Left lung (tissue), 4 donors: ENCODE measurements at regions not wholly inside any gene's neighbourhood (a gene's known extent, or its start where the extent isn't known, plus 50 kb on each side); places are given as distances from the start of the nearest gene placed in this dataset.
"Not testable (repeated sequence)": the region's sequence is repeated elsewhere in the genome, so short reads cannot be mapped to it uniquely, and the experiment has no call there.

Experiments used
- ATAC-seq: fragments of 200-7000 bp; cut with Tn5 transposase; one replicate; pipeline ENCODE4 v1.9.1; 2020; ENCODE audit warnings: moderate library complexity
- DNase-seq, 4 donors: peaks; one replicate each; pipeline ENCODE4 v3.0.0-alpha.2; 2013 to 2020
- H3K27ac ChIP-seq, 2 donors: fragments of 200-600 bp; sonication (generic) in 1 of 2; one replicate each; pipeline versions ENCODE4 v1.5.0 to v1.8.0; 2020 to 2021
- H3K27me3 ChIP-seq, 2 donors: fragments of 200-600 bp; sonication (generic) in 1 of 2; one replicate each; pipeline versions ENCODE4 v1.5.0 to v1.8.0; 2020 to 2021
- H3K36me3 ChIP-seq, 2 donors: fragments of 200-600 bp; sonication (generic) in 1 of 2; one replicate each; pipeline versions ENCODE4 v1.5.0 to v1.8.0; 2020 to 2021
- H3K4me1 ChIP-seq, 2 donors: fragments of 200-600 bp; one replicate each; pipeline ENCODE4 v1.8.0; 2021
- H3K4me3 ChIP-seq, 2 donors: fragments of 200-600 bp; sonication (generic) in 1 of 2; one replicate each; pipeline versions ENCODE4 v1.5.0 to v1.8.0; 2020 to 2021; ENCODE audit warnings: mild to moderate bottlenecking in 1 of 2
- H3K9me3 ChIP-seq, 2 donors: fragments of 200-600 bp; sonication (generic) in 1 of 2; one replicate each; pipeline versions ENCODE4 v1.5.0 to v1.8.0; 2020 to 2021
- CTCF ChIP-seq, 2 donors: fragments of 200-600 bp; sonication (generic) in 1 of 2; IDR thresholded peaks; one replicate each; pipeline versions ENCODE4 v1.5.0 to v1.8.0; 2021; ENCODE audit warnings: antibody characterized with exemption in 2 of 2
- intact Hi-C, 2 donors: fragments of 100-400 bp; cut with DNase I; formaldehyde crosslinking; loops; one replicate each; pipeline versions ENCODE4 v1.11.2 to v1.14.2; 2022
- donor health status: DM: no; HTN: yes; CAD: no.
- donor health status: DM: no; HTN: no; CAD: no.

- TF ChIP-seq CTCF (IDR thresholded peaks at IDR 0.05): no peak
- Histone ChIP-seq H3K9me3 (peaks cover 0 to 6% of the 10 kb centered on the region in 2 donors), H3K4me1 (no peaks in the 10 kb centered on the region), H3K36me3 (no peaks in the 10 kb centered on the region), H3K4me3 (no peak overlapping the region), H3K27ac (no peak overlapping the region), H3K27me3 (no peaks in the 10 kb centered on the region)
- ATAC-seq: no peak
- peak in 1 of 4 donors; percentile 3 for DNase-seq
- intact Hi-C loops: no loop called here
Measured at GRCh38 chr3:88882121-88882520, 225.3 kb upstream of the EPHA3 start.

DNA sequence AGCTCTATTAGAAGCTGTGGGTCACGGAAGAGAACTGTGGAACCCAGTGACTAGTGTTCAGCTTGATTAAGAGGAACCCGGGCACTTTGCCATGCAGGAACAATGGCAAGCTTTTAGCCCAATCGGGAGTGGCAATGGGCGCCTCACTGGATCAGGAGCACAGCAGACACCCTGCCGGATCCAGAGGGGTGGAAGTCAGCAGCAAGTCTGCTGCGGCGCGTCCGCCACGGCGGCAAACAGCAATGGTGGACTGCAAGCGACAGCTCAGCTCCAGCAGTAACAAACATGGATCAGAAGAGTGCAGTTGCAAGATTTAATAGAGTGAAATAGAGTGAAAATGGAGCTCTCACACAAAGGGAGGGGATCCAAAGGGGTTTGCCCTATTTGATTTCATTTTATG, 220.8 kb upstream of the EPHA3 start:
- intact Hi-C loops, H3K4me1 ChIP-seq, H3K4me3 ChIP-seq, ATAC-seq, H3K36me3 ChIP-seq, H3K27ac ChIP-seq, H3K27me3 ChIP-seq: not testable (repeated sequence)
- DNase-seq: peak in 1 of 4 donors; percentile 43
- peaks cover 0 to 28% of the 10 kb centered on the region in 2 donors for H3K9me3 ChIP-seq

DNA sequence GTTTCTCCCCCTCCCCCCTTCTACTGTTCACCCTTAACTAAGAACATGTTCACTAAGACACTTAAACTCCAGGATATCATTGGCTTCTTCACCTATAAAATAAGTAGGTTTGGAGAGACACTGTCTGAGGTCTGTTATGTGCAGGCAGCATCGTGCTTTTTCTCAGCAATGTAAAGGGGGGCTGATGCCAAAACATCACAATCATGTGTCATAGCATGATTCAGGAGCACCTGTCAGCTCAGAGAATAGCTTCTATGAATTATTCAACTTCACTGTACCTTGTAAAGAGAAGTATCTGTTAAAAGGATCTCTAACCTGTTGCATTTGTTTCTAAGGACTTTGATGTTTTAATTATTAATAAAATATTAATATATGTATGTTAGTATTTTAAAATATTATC, 211.4 kb upstream of the EPHA3 start:
- intact Hi-C loops: no loop called here
- DNase-seq (no peak), ATAC-seq (no peak)
- H3K9me3 ChIP-seq: no peaks in the 10 kb centered on the region
- H3K4me1 ChIP-seq: no peaks in the 10 kb centered on the region
- H3K36me3 ChIP-seq: no peaks in the 10 kb centered on the region
- no peak overlapping the region for H3K4me3 ChIP-seq
- H3K27ac ChIP-seq: no peak overlapping the region
- H3K27me3 ChIP-seq: no peaks in the 10 kb centered on the region
- no peak for TF ChIP-seq CTCF (IDR thresholded peaks at IDR 0.05)

- H3K9me3 ChIP-seq: no peaks in the 10 kb centered on the region
- H3K36me3 ChIP-seq: no peaks in the 10 kb centered on the region
- no peak overlapping the region for H3K4me3 ChIP-seq
- DNase-seq: no peak
- no peak overlapping the region for H3K27ac ChIP-seq
- no peak for ATAC-seq
- no peaks in the 10 kb centered on the region for H3K4me1 ChIP-seq
- TF ChIP-seq CTCF (IDR thresholded peaks at IDR 0.05): no peak
- intact Hi-C loops: no loop called here
- no peaks in the 10 kb centered on the region for H3K27me3 ChIP-seq
Measured at GRCh38 chr3:88912294-88912877, 195.0 kb upstream of the EPHA3 start.

DNA sequence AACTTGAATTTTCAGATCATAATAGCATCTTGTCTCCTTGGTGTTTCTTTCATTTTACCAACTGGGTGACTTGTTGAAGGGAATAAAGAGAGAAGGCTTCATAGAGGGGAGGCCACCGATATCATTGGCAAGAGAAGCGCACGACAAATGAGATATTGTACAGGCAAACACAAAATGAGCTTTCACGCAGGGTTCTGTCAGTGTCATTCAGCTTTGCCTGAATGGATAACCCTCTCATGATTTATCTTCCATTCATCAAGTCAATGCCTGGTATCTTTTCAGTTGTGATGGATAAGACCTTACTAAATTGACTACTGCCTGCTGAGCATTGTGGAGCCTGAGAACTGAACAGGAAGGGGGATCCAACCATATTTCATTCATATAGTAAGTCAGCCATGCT, 188.6 kb upstream of the EPHA3 start:
- Histone ChIP-seq H3K36me3 (no peaks in the 10 kb centered on the region), H3K9me3 (no peaks in the 10 kb centered on the region), H3K27ac (no peak overlapping the region), H3K4me3 (no peak overlapping the region), H3K4me1 (no peaks in the 10 kb centered on the region), H3K27me3 (no peaks in the 10 kb centered on the region)
- no peak for DNase-seq
- no peak for TF ChIP-seq CTCF (IDR thresholded peaks at IDR 0.05)
- no peak for ATAC-seq
- intact Hi-C loops: no loop called here

DNA sequence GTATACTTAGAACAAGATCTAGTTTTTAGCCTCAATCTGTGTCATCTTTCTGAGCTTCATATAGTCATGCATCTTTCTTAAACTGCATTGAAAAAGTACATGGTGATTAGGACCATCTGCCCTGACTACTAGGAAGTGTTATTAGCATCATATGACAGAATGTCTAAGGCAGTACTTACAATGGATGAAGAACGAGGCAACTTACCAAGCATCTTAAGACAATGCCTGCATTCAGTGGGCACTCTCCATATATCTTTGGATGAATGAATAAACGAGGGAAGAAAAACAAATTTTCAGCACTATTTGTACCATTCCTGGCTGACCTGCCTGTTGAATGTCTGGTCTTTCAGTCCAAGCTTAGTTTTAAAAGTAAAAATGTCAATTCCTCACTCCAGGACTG, 185.4 kb upstream of the EPHA3 start:
- no peaks in the 10 kb centered on the region for H3K4me1 ChIP-seq
- H3K4me3 ChIP-seq: no peak overlapping the region
- no peaks in the 10 kb centered on the region for H3K9me3 ChIP-seq
- no peak for TF ChIP-seq CTCF (IDR thresholded peaks at IDR 0.05)
- H3K27me3 ChIP-seq: no peaks in the 10 kb centered on the region
- no peak for DNase-seq
- H3K36me3 ChIP-seq: no peaks in the 10 kb centered on the region
- intact Hi-C loops: no loop called here
- no peak overlapping the region for H3K27ac ChIP-seq
- ATAC-seq: no peak
